Esophagus muscularis mucosa (tissue), 3 donors: ENCODE measurements at regions not wholly inside any gene's neighbourhood (a gene's known extent, or its start where the extent isn't known, plus 50 kb on each side); places are given as distances from the start of the nearest gene placed in this dataset.

ENCODE experiments used
- CTCF ChIP-seq, 3 experiments: fragments of 200-600 bp in 2 of 3; fragments of 450-650 bp in 1 of 3; sonication (generic) in 2 of 3; IDR thresholded peaks; one replicate each; pipeline ENCODE4 v1.5.1; 2017 to 2019; ENCODE audit warnings: antibody characterized with exemption in 3 of 3, mild to moderate bottlenecking in 2 of 3, moderate library complexity in 1 of 3
- POLR2A ChIP-seq: fragments of 450-650 bp; IDR thresholded peaks from one replicate; pipeline ENCODE4 v1.6.1; 2017; ENCODE audit warnings: antibody characterized with exemption, moderate library complexity, mild to moderate bottlenecking, low read depth
- POLR2AphosphoS5 ChIP-seq, 2 donors: sonication (generic); formaldehyde crosslinking; IDR thresholded peaks; one replicate each; pipeline ENCODE4 v1.6.1; 2017; ENCODE audit warnings: antibody characterized with exemption in 2 of 2

DNA sequence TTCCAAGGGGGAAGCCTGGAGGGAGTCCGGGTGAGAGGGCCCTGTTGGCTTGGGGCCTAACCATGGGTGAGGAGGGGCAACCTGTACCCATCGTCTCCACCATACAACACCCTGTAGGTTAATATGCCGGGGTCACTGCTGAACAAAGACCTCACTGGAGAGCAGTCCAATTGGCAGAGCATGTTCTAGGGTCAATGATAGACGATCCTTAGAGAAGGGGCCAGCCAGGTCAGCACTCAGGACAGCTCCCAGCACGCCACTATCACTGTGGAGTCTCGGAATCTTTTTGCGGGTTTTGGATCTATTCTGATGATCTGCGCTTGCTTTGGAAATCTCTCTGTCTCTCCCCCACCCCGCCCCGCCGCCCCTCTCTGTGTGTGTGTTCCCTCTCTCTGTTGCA, 218.4 kb upstream of the MVB12B start:
- no peak for TF ChIP-seq CTCF (IDR thresholded peaks at IDR 0.05)
- no peak for TF ChIP-seq POLR2A
- no peak for TF ChIP-seq POLR2AphosphoS5 (IDR thresholded peaks at IDR 0.05)
